UCSD-AML1 (cell line): ENCODE measurements at regions not wholly inside any gene's neighbourhood (a gene's known extent, or its start where the extent isn't known, plus 50 kb on each side); places are given as distances from the start of the nearest gene placed in this dataset.
"Not testable (repeated sequence)": the region's sequence is repeated elsewhere in the genome, so short reads cannot be mapped to it uniquely, and the experiment has no call there.

Source experiments
- DNase-seq: peaks from one replicate; lab custom pipeline; 2025; ENCODE audit not compliant: unreplicated experiment; lab: John Stamatoyannopoulos, UW

DNA sequence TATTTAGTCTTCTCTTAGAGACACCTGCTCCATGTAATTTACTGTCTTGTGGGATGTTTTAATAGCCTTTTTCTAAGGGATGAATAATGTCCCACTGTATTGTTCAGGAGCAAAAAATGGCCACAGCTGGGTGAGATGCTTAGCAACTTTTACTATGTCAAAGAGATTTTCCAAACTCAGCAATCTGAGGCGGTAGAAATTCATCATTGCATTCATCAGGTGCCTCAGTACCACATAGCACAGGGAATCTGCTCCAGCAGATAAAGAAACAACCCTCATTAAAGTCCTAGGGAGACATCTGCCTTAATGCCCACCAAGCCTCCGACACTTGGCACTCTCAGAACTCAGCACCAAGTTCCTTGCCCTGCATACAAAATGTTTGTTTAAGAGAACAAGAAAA lies 266.9 kb downstream of the SIPA1L2 start:
- DNase-seq: no peak

GRCh38 chr1:232357416-232357815 lies 272.5 kb downstream of the SIPA1L2 start:
- DNase-seq: no peak

DNA sequence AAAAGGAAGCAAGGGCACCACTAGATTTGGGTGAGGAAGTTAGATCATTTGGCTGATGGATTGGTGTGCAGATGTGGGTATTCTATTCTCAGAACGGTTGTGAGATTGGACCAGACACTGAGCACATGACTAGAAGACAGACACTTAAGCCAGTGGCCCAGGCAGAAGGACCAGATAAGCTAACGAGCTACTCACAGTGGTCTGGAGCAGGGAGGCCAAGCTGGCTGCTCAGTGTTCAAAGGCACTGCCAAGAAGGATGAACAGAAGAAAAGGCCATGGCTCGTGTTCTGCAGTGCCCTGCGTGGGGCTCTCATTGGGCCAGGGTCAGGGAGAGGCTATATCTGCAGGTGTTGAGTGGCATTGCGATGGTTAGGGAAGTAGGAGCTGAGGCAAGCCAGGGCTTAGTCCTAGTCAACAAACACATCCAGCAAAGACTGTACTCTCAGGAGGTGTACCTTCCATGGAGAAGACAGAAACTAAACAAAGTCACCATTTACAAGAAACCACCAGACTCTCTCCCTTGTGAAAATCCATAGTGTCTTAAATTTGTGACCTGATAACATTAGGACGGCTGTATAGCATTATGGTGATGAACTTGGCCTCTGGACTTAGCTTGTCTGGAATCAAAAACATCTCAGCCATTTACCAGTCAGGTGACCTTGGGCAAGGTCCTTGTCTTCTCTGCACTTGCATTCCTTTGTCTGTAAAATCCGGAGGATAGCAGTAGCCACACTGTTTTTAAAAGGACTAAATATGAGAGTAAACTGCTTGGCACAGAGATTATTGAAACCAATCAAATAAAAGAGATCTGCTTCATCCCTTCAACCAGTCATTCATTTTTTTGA lies 274.5 kb downstream of the SIPA1L2 start:
- DNase-seq: no peak

GRCh38 chr1:232353001-232353400 lies 276.9 kb downstream of the SIPA1L2 start:
- DNase-seq: no peak

DNA sequence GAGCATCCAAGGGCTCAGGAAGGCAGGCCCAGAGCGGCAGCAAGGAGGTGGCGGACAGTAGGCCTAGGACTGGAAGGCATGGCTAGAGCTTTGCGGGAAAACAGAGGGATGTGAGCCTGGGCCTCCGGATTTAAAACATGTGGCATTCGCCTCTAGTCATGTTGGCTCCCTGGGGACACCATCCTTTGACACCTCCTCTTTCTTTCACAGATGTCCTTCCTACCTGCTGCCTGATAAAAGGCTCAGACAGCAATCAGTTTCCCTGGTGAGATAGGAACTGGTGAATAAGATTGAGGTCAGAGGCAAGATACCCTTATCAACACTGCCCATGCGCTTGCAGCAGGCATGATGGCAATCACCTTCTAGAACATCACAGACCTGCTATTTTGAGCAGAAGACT lies 277.6 kb downstream of the SIPA1L2 start:
- no peak for DNase-seq

DNA sequence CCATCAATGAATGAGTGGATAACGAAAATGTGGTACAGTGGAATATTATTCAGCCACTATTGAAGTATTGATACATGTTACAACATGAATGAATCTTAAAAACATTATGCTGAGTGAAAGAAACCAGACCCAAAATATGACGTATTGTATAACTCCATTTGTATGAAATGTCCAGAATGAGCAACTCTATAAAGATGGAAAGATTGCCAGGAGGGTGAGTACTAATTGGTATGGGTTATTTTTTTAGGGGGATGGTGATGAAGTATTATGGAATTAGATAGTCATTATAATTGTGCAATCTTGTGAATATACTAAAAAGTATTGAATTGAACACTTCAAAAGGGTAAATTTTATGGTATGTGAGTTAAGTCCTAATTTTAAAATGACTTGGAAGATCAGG lies 278.6 kb downstream of the SIPA1L2 start:
- no peak for DNase-seq

DNA sequence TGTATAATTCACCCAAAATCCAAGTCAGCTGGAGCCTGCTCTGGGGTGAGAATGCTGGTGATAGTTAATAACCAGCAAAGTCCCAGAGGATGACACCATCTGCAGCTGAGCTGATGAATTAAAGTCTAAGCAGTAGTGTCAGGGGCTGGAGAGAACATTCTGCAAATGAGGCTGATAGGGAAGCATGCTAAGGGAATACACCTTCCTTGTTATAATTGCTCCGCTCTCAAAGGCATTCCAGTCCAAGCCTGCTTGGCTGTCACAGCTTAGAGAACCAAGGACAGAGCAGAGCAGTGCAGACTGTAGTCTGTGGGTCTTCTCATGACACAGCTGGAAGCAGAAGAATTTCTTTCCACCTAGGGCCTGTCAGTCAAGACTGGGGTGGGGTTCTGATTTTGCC lies 283.1 kb downstream of the SIPA1L2 start:
- no peak for DNase-seq

GRCh38 chr1:232344791-232345399 lies 285.0 kb downstream of the SIPA1L2 start:
- DNase-seq: no peak

DNA sequence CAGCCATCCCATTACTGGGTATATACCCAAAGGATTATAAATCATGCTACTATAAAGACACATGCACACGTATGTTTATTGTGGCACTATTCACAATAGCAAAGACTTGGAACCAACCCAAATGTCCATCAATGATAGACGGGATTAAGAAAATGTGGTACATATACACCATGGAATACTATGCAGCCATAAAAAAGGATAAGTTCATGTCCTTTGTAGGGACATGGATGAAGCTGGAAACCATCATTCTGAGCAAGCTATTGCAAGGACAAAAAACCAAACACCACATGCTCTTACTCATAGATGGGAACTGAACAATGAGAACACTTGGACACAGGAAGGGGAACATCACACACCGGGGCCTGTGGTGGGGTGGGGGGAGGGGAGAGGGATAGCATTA lies 285.7 kb downstream of the SIPA1L2 start:
- DNase-seq: not testable (repeated sequence)

DNA sequence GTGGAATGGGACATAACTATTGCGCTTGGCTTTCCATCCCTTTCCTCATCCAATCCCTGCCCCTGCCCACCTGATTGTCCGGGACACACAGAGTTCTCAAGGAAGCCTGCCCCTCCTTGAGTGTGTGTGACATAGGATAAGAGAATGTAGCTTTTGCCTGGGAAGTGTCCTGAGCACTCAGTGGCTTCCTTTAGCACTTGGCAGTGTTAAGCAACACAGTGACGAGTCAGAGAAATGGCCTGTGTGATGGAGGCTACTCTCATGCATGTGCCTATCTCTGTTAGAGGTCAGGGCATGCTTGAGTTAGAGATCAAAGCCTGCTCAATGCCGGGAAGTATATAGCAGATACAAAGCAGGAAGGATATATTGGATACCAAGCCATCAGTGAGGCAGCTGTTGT lies 289.5 kb downstream of the SIPA1L2 start:
- DNase-seq: no peak

DNA sequence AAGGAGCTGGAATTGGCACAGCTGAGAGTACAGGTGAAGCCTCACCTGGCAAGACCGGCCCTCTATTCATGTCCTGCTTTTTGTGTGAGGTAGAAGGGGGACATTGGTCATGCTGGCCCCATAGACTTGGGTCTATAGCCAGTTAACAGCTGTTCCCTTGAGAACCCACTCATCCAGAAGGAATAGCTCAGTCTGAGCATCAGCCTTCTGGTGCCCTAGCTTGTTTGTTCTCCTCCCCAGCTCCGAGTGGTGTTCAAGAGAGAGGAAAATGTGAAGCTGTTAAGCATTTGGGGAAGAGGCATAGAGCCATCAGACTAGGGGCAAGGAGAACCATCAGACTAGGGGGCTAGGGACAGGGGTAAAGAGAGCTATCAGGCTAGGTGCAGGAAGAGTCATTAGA lies 290.9 kb downstream of the SIPA1L2 start:
- DNase-seq: no peak

- DNase-seq: no peak
These were observed 294.1 kb downstream of the SIPA1L2 start for GRCh38 chr1:232335741-232336293.

DNA sequence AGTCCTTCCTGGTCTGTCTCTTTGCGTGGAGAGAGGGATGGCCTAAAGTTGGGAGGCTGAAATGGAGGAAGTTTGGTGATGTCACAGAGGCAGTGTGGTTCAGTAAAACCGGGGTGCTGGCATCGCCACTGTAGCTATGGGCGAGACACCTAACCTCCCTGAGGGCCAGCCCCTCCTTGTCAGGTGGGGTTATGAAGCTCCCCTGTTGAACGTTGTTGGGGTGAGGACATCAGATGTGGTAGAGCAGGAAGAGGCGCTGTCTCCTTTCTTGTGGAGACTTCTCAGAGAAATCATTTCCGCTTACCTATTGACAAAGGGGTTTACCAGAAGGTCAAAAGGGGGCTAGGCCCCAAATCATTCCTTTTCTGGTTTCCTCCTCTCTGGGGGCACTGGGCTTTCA lies 294.7 kb downstream of the SIPA1L2 start:
- no peak for DNase-seq

GRCh38 chr1:232334811-232335210 lies 295.1 kb downstream of the SIPA1L2 start:
- no peak for DNase-seq

DNA sequence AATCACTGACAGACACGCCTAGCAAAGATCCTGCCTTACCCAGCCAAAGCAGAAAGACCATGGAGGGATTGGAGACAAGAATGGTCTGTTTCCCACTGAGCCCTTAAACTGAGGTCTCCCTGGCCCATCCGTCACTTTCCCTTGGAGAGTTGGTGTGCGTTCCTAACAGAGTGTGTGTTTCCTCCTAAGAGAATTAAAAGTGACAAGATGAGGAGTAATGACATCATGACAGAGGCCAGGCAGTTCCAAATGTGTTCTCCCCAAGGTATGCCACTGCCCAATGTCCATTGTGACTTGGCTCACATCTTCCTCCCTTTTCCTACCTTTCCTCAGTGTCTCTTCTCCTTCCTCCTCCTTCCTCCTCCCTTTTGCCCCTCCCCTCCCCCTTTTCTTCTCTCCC lies 295.7 kb downstream of the SIPA1L2 start:
- DNase-seq: no peak

GRCh38 chr1:232333419-232333767 lies 296.5 kb downstream of the SIPA1L2 start:
- DNase-seq: no peak

- not testable (repeated sequence) for DNase-seq
These were observed 297.1 kb downstream of the SIPA1L2 start for GRCh38 chr1:232332710-232333418.

DNA sequence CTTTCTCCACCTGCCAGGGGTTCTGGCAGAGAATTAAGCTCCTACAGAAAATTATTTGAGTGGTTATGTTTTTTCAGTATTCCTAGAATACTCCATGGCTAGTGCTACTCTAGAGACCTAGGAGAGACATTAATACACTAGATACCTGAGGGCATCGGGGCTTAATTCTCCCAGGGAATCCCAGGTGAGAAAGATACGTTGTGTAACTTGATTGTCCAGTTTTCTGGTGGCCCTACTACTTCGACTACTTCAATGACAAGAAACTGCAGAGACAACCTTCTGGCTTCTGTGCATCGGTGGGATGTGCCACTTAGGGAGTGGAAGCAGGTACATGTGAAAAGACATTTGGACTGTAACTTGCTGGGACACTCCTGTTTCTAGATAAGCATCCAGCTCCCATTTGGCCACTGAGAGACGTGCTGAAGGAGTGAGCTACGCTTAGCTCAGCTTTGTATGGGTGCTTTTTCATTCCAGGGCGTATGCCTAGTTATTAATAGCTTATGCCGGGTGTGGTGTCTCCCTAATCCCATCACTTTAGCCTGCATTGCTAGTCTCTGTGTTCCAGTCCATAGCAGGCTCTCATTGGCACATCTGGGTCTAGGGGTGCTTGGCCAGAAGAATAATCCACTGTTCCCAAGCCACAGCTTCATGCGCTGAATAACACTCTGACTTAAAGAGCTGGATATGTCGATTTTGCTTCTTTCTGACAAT lies 300.7 kb downstream of the SIPA1L2 start:
- DNase-seq: no peak

DNA sequence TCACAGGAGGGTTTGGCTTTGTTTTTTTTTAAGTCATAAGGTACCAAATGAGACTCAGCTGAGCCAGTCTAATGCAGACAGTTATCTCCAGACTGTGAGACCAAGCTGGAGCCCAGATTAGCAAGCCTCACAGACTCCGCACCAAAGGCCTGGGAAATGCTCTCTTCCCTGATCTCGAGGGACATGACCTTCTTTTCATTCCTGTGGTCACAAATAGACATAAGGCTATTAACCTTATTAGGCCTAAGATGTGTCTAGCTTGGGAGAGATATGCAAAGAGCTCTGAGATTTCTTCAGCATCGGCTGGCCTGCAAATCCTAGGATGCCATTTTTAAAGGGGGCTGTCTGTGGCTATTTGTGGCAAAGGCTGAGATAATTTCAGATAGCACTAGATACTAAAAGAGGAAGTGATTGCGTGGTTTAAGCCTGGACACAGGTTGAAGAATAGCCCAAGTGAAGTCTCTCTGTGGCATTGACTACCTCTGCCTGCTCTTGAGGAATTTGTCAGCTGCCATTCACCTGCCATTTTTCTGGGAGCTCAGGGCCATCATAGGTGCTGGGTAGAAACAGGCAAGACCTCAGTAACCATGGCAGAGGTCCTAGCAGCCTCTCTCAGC lies 301.3 kb downstream of the SIPA1L2 start:
- DNase-seq: no peak

GRCh38 chr1:232327899-232328298 lies 302.0 kb downstream of the SIPA1L2 start:
- DNase-seq: no peak

- no peak for DNase-seq
These were observed 302.7 kb downstream of the SIPA1L2 start for GRCh38 chr1:232327269-232327668.
